Duodenal mucosa (tissue), 2 donors: ENCODE measurements at regions not wholly inside any gene's neighbourhood (a gene's known extent, or its start where the extent isn't known, plus 50 kb on each side); places are given as distances from the start of the nearest gene placed in this dataset.

Experiments
- H3K27ac ChIP-seq: one replicate; pipeline ENCODE4 v1.7.0; 2013; ENCODE audit warnings: low read depth, low read length
- H3K27me3 ChIP-seq, 2 donors: one replicate each; pipeline ENCODE4 v1.7.0; 2013; ENCODE audit warnings: low read length in 2 of 2, control low read depth in 1 of 2; ENCODE audit not compliant: insufficient read depth in 2 of 2, control insufficient read depth in 1 of 2
- H3K36me3 ChIP-seq, 2 donors: one replicate each; pipeline ENCODE4 v1.7.0; 2013; ENCODE audit warnings: low read length in 2 of 2, control low read depth in 1 of 2; ENCODE audit not compliant: insufficient read depth in 2 of 2, control insufficient read depth in 1 of 2
- H3K4me1 ChIP-seq, 2 donors: one replicate each; pipeline ENCODE4 v1.7.0; 2013; ENCODE audit warnings: low read length in 2 of 2, control low read depth in 1 of 2; ENCODE audit not compliant: insufficient read depth in 2 of 2, control insufficient read depth in 1 of 2
- H3K4me3 ChIP-seq, 2 donors: one replicate each; pipeline ENCODE4 v1.7.0; 2013; ENCODE audit warnings: low read length in 2 of 2, low read depth in 1 of 2
- H3K9ac ChIP-seq, 2 donors: one replicate each; pipeline ENCODE4 v1.7.0; 2013; ENCODE audit warnings: low read length in 2 of 2, low read depth in 1 of 2
- H3K9me3 ChIP-seq, 2 donors: one replicate each; pipeline ENCODE4 v1.7.0; 2013; ENCODE audit warnings: low read length in 2 of 2, control low read depth in 1 of 2; ENCODE audit not compliant: control insufficient read depth in 1 of 2

GRCh38 chr6:134478764-134479399, 161.0 kb upstream of the SGK1 start:
- Histone ChIP-seq H3K4me3 (no peak overlapping the region), H3K36me3 (no peaks in the 10 kb centered on the region), H3K27ac (no peak overlapping the region), H3K27me3 (no peaks in the 10 kb centered on the region), H3K9me3 (no peaks in the 10 kb centered on the region), H3K4me1 (no peaks in the 10 kb centered on the region), H3K9ac (no peak overlapping the region)

- H3K27me3 ChIP-seq = no peaks in the 10 kb centered on the region
- H3K36me3 ChIP-seq = no peaks in the 10 kb centered on the region
- no peaks in the 10 kb centered on the region for H3K9me3 ChIP-seq
- no peak overlapping the region for H3K4me3 ChIP-seq
- H3K27ac ChIP-seq = no peak overlapping the region
- H3K4me1 ChIP-seq = no peaks in the 10 kb centered on the region
- no peak overlapping the region for H3K9ac ChIP-seq
Measured at GRCh38 chr6:134477991-134478635, 160.2 kb upstream of the SGK1 start.

GRCh38 chr6:134474955-134475354, 157.0 kb upstream of the SGK1 start:
- Histone ChIP-seq H3K27me3 (no peaks in the 10 kb centered on the region), H3K27ac (no peak overlapping the region), H3K4me3 (no peak overlapping the region), H3K9me3 (no peaks in the 10 kb centered on the region), H3K4me1 (no peaks in the 10 kb centered on the region), H3K9ac (no peak overlapping the region), H3K36me3 (no peaks in the 10 kb centered on the region)

GRCh38 chr6:134472661-134473060, 154.7 kb upstream of the SGK1 start:
- Histone ChIP-seq H3K4me1 (no peaks in the 10 kb centered on the region), H3K9ac (no peak overlapping the region), H3K27me3 (no peaks in the 10 kb centered on the region), H3K4me3 (no peak overlapping the region), H3K36me3 (no peaks in the 10 kb centered on the region), H3K27ac (no peak overlapping the region), H3K9me3 (no peaks in the 10 kb centered on the region)

GRCh38 chr6:134472046-134472445, 154.1 kb upstream of the SGK1 start:
- Histone ChIP-seq H3K27ac (no peak overlapping the region), H3K27me3 (no peaks in the 10 kb centered on the region), H3K9me3 (no peaks in the 10 kb centered on the region), H3K9ac (no peak overlapping the region), H3K4me1 (no peaks in the 10 kb centered on the region), H3K4me3 (no peak overlapping the region), H3K36me3 (no peaks in the 10 kb centered on the region)

- Histone ChIP-seq H3K9ac (no peak overlapping the region), H3K4me1 (peaks cover 0 to 3% of the 10 kb centered on the region in 2 donors), H3K27ac (no peak overlapping the region), H3K27me3 (no peaks in the 10 kb centered on the region), H3K9me3 (no peaks in the 10 kb centered on the region), H3K4me3 (no peak overlapping the region), H3K36me3 (no peaks in the 10 kb centered on the region)
Measured at GRCh38 chr6:134470457-134470975, 152.6 kb upstream of the SGK1 start.

GRCh38 chr6:134469702-134470456, 152.0 kb upstream of the SGK1 start:
- Histone ChIP-seq H3K27me3 (no peaks in the 10 kb centered on the region), H3K9ac (no peak overlapping the region), H3K9me3 (no peaks in the 10 kb centered on the region), H3K36me3 (no peaks in the 10 kb centered on the region), H3K27ac (no peak overlapping the region), H3K4me1 (peaks cover 0 to 3% of the 10 kb centered on the region in 2 donors), H3K4me3 (no peak overlapping the region)

- H3K36me3 ChIP-seq = no peaks in the 10 kb centered on the region
- H3K9ac ChIP-seq = no peak overlapping the region
- H3K4me3 ChIP-seq = no peak overlapping the region
- no peak overlapping the region for H3K27ac ChIP-seq
- H3K9me3 ChIP-seq = no peaks in the 10 kb centered on the region
- H3K27me3 ChIP-seq = no peaks in the 10 kb centered on the region
- peaks cover 0 to 3% of the 10 kb centered on the region in 2 donors for H3K4me1 ChIP-seq
Measured at GRCh38 chr6:134468633-134469032, 150.7 kb upstream of the SGK1 start.

- no peaks in the 10 kb centered on the region for H3K27me3 ChIP-seq
- H3K4me3 ChIP-seq = no peak overlapping the region
- no peaks in the 10 kb centered on the region for H3K9me3 ChIP-seq
- no peak overlapping the region for H3K27ac ChIP-seq
- H3K36me3 ChIP-seq = no peaks in the 10 kb centered on the region
- H3K4me1 ChIP-seq = peaks cover 0 to 3% of the 10 kb centered on the region in 2 donors
- no peak overlapping the region for H3K9ac ChIP-seq
Measured at GRCh38 chr6:134467620-134468019, 149.7 kb upstream of the SGK1 start.
